Islet of Langerhans (tissue), 1 donor: ENCODE measurements at regions not wholly inside any gene's neighbourhood (a gene's known extent, or its start where the extent isn't known, plus 50 kb on each side); places are given as distances from the start of the nearest gene placed in this dataset.
"Not testable (repeated sequence)": the region's sequence is repeated elsewhere in the genome, so short reads cannot be mapped to it uniquely, and the experiment has no call there.

Experiments used
- FAIRE-seq: peaks from one replicate; lab custom pipeline; 2011; peaks lifted over from hg19 to GRCh38; lab: Jason Lieb, UNC

- no peak for FAIRE-seq
Measured at GRCh38 chr12:34097213-34097612, 74.9 kb downstream of the ALG10 start.

GRCh38 chr12:34105392-34105933 is 83.2 kb downstream of the ALG10 start:
- no peak for FAIRE-seq

- FAIRE-seq = no peak
Measured at GRCh38 chr12:34106172-34106571, 83.9 kb downstream of the ALG10 start.

GRCh38 chr12:34107016-34107415 is 84.7 kb downstream of the ALG10 start:
- FAIRE-seq = no peak

GRCh38 chr12:34107781-34108404 is 85.6 kb downstream of the ALG10 start:
- no peak for FAIRE-seq

GRCh38 chr12:34108405-34108803 is 86.1 kb downstream of the ALG10 start:
- FAIRE-seq = no peak

GRCh38 chr12:34108967-34109366 is 86.7 kb downstream of the ALG10 start:
- no peak for FAIRE-seq

GRCh38 chr12:34109390-34109789 is 87.1 kb downstream of the ALG10 start:
- FAIRE-seq = no peak

GRCh38 chr12:34109909-34110531 is 87.7 kb downstream of the ALG10 start:
- not testable (repeated sequence) for FAIRE-seq

- FAIRE-seq = no peak
Measured at GRCh38 chr12:34119366-34119765, 97.1 kb downstream of the ALG10 start.

- no peak for FAIRE-seq
Measured at GRCh38 chr12:34121360-34121759, 99.1 kb downstream of the ALG10 start.

- FAIRE-seq = not testable (repeated sequence)
Measured at GRCh38 chr12:34123092-34123491, 100.8 kb downstream of the ALG10 start.

GRCh38 chr12:34124608-34125007 is 102.3 kb downstream of the ALG10 start:
- FAIRE-seq = no peak

- no peak for FAIRE-seq
Measured at GRCh38 chr12:34126239-34126641, 103.9 kb downstream of the ALG10 start.

- no peak for FAIRE-seq
Measured at GRCh38 chr12:34126805-34127204, 104.5 kb downstream of the ALG10 start.

GRCh38 chr12:34127379-34127778 is 105.1 kb downstream of the ALG10 start:
- not testable (repeated sequence) for FAIRE-seq

GRCh38 chr12:34142430-34142829 is 120.1 kb downstream of the ALG10 start:
- no peak for FAIRE-seq

GRCh38 chr12:34151019-34151418 is 128.7 kb downstream of the ALG10 start:
- no peak for FAIRE-seq

- FAIRE-seq = no peak
Measured at GRCh38 chr12:34163443-34163842, 141.1 kb downstream of the ALG10 start.

GRCh38 chr12:34166427-34167060 is 144.2 kb downstream of the ALG10 start:
- FAIRE-seq = no peak

GRCh38 chr12:34168507-34168906 is 146.2 kb downstream of the ALG10 start:
- not testable (repeated sequence) for FAIRE-seq

- no peak for FAIRE-seq
Measured at GRCh38 chr12:34186492-34186891, 164.2 kb downstream of the ALG10 start.

GRCh38 chr12:34188974-34189373 is 166.7 kb downstream of the ALG10 start:
- FAIRE-seq = no peak
